Ishikawa (cell line): ENCODE measurements at regions not wholly inside any gene's neighbourhood (a gene's known extent, or its start where the extent isn't known, plus 50 kb on each side); places are given as distances from the start of the nearest gene placed in this dataset.

ENCODE experiments used
- CEBPB ChIP-seq: IDR thresholded peaks from 2 replicates; pipeline ENCODE4 v1.6.1; 2012
- CREB1 ChIP-seq: IDR thresholded peaks from 2 replicates; pipeline ENCODE4 v1.6.1; 2012; ENCODE audit warnings: low read depth
- EGR1 ChIP-seq: IDR thresholded peaks from 2 replicates; pipeline ENCODE4 v1.6.1; 2012
- EP300 ChIP-seq: IDR thresholded peaks from 2 replicates; pipeline ENCODE4 v1.6.1; 2012; ENCODE audit warnings: borderline replicate concordance
- FOXM1 ChIP-seq: IDR thresholded peaks from 2 replicates; pipeline ENCODE4 v1.6.1; 2012; ENCODE audit warnings: low read depth, borderline replicate concordance
- MAX ChIP-seq: IDR thresholded peaks from 2 replicates; pipeline ENCODE4 v1.6.1; 2012
- NFIC ChIP-seq: IDR thresholded peaks from 2 replicates; pipeline ENCODE4 v1.6.1; 2012
- RAD21 ChIP-seq: IDR thresholded peaks from 2 replicates; pipeline ENCODE4 v1.6.1; 2012; ENCODE audit warnings: low read depth
- REST ChIP-seq: IDR thresholded peaks from 2 replicates; pipeline ENCODE4 v1.6.1; 2012; ENCODE audit warnings: low read depth, mild to moderate bottlenecking
- TAF1 ChIP-seq: IDR thresholded peaks from 2 replicates; pipeline ENCODE4 v1.6.1; 2012; ENCODE audit warnings: low read depth, mild to moderate bottlenecking
- TCF12 ChIP-seq: IDR thresholded peaks from 2 replicates; pipeline ENCODE4 v1.6.1; 2012; ENCODE audit warnings: low read depth
- TEAD4 ChIP-seq: IDR thresholded peaks from 2 replicates; pipeline ENCODE4 v1.6.1; 2012
- USF1 ChIP-seq: IDR thresholded peaks from 2 replicates; pipeline ENCODE4 v1.6.1; 2012
- YY1 ChIP-seq: IDR thresholded peaks from 2 replicates; pipeline ENCODE4 v1.6.1; 2012; ENCODE audit warnings: low read depth
- ZBTB7A ChIP-seq: IDR thresholded peaks from 2 replicates; pipeline ENCODE4 v1.6.1; 2012; ENCODE audit warnings: low read depth

DNA sequence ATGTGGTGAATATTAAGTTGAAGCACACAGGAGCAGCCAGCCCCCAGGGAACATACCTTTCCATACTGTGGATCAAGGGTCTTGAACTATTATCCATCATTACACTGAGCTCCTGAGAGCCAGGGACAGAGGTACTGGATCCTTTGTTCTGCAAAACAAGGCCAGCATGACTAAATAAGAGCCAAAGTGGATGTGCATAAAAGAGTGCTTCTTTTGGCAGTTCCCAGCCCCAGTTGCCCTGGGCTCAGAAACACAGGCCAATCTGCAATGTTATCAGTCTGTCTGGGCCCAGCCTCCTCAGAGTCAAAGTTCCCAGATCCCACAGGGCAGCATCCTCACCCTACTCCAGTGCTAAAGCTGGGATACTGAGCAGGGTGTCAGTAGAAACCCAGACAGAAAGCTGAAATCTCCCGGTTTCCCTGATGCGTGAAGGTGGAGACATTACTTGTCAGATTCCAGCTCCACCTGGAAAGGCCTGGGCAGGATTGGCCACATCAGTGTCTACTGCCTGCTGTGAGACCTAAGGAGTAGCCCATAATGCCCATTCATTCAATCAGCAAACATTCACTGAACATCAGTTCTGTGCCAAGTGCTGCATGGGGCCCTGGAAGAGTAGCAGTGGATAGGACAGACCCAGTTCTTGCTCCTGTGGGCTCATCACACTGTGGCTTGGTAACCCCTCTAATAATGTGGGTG lies 342.7 kb downstream of the CXCL12 start:
- no peak for TF ChIP-seq FOXM1
- no peak for TF ChIP-seq MAX
- no peak for TF ChIP-seq TAF1
- no peak for TF ChIP-seq EP300
- TF ChIP-seq USF1: no peak
- TF ChIP-seq YY1: no peak
- TF ChIP-seq TEAD4: no peak
- TF ChIP-seq ZBTB7A: no peak
- no peak for TF ChIP-seq CREB1
- TF ChIP-seq CEBPB: no peak
- TF ChIP-seq RAD21: no peak
- TF ChIP-seq TCF12: no peak
- no peak for TF ChIP-seq NFIC
- no peak for TF ChIP-seq EGR1
- TF ChIP-seq REST: no peak

GRCh38 chr10:44039599-44039998 lies 345.3 kb downstream of the CXCL12 start:
- no peak for TF ChIP-seq TAF1
- TF ChIP-seq CREB1: no peak
- no peak for TF ChIP-seq FOXM1
- TF ChIP-seq MAX: no peak
- TF ChIP-seq EGR1: no peak
- no peak for TF ChIP-seq RAD21
- TF ChIP-seq EP300: no peak
- no peak for TF ChIP-seq USF1
- no peak for TF ChIP-seq NFIC
- TF ChIP-seq YY1: no peak
- no peak for TF ChIP-seq REST

- TF ChIP-seq ZBTB7A (no peak), TCF12 (no peak), YY1 (no peak), CREB1 (no peak), REST (no peak), RAD21 (no peak), TEAD4 (no peak), TAF1 (no peak), EGR1 (no peak), FOXM1 (no peak), USF1 (no peak), EP300 (no peak), MAX (no peak), NFIC (no peak), CEBPB (no peak)
Measured at GRCh38 chr10:44036425-44036824, 348.5 kb downstream of the CXCL12 start.
